ENCODE measurements at regions not wholly inside any gene's neighbourhood (a gene's known extent, or its start where the extent isn't known, plus 50 kb on each side); places are given as distances from the start of the nearest gene placed in this dataset.

- no peak for TF ChIP-seq ZNF549 (tag by site-specific recombination; IDR thresholded peaks at IDR 0.05)
- no peak for TF ChIP-seq ZNF292 (tag by site-specific recombination; IDR thresholded peaks at IDR 0.05; ENCODE audit: borderline replicate concordance, low read depth)
- TF ChIP-seq ELK4 (IDR thresholded peaks at IDR 0.05; ENCODE audit: borderline replicate concordance, low read depth, low read length): no peak
- no peak for TF ChIP-seq CTCF (tag by site-specific recombination; IDR thresholded peaks at IDR 0.05)
- no peak for TF ChIP-seq ZNF146 (tag by site-specific recombination; IDR thresholded peaks at IDR 0.05)
- no peak for TF ChIP-seq SETDB1 (IDR thresholded peaks at IDR 0.05; ENCODE audit: insufficient read length, low read length)
- no peak for TF ChIP-seq ZBTB49 (tag by site-specific recombination; IDR thresholded peaks at IDR 0.05; ENCODE audit: low read depth)
- TF ChIP-seq ZNF302 (tag by site-specific recombination; IDR thresholded peaks at IDR 0.05; ENCODE audit: low read depth): no peak
These were observed 60.3 kb upstream of the UNC5B start for GRCh38 chr10:71152043-71152442.

All from HEK293 (cell line).